ENCODE measurements at regions not wholly inside any gene's neighbourhood (a gene's known extent, or its start where the extent isn't known, plus 50 kb on each side); places are given as distances from the start of the nearest gene placed in this dataset.

DNA sequence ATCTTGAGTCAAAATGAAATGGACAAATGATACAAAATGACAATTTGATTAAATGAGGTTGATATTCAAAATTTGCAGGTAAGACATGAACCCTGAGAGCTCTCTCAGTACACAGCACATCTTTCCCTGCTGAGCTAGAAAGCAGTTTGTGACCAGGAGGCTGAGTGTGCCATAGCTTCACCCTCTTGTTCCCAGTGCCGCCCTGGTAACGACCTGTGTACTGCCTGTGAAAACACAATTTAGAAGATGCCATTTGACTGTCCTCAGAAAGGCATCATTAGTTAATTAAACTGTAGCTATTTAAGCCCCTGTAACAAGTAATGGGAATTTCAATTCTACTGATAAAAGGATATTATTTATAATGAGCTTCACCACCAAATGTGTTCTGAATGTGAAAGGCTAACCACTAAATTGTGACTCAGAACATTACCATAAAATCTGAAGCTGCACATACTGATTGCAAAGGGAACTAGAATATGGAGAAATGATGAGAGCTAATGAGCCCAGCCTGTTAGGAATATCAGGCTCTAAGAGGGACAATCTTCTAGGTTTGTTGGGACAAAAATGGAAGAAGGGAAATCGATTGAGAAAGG lies 212.9 kb upstream of the ARPP21 start:
- Histone ChIP-seq H3K36me3 (ENCODE audit: control insufficient read depth, insufficient read depth, low read length) (no peaks in the 10 kb centered on the region), H3K27me3 (ENCODE audit: control insufficient read depth, insufficient read depth, low read length) (no peaks in the 10 kb centered on the region), H3K4me3 (ENCODE audit: low read depth, low read length) (no peak overlapping the region)
- DNase-seq (ENCODE audit: low read depth) = no peak
- TF ChIP-seq, protein P1, sequence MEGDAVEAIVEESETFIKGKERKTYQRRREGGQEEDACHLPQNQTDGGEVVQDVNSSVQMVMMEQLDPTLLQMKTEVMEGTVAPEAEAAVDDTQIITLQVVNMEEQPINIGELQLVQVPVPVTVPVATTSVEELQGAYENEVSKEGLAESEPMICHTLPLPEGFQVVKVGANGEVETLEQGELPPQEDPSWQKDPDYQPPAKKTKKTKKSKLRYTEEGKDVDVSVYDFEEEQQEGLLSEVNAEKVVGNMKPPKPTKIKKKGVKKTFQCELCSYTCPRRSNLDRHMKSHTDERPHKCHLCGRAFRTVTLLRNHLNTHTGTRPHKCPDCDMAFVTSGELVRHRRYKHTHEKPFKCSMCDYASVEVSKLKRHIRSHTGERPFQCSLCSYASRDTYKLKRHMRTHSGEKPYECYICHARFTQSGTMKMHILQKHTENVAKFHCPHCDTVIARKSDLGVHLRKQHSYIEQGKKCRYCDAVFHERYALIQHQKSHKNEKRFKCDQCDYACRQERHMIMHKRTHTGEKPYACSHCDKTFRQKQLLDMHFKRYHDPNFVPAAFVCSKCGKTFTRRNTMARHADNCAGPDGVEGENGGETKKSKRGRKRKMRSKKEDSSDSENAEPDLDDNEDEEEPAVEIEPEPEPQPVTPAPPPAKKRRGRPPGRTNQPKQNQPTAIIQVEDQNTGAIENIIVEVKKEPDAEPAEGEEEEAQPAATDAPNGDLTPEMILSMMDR (IDR thresholded peaks at IDR 0.05; ENCODE audit: insufficient read depth, low read length, poor library complexity, severe bottlenecking) = no peak

DNA sequence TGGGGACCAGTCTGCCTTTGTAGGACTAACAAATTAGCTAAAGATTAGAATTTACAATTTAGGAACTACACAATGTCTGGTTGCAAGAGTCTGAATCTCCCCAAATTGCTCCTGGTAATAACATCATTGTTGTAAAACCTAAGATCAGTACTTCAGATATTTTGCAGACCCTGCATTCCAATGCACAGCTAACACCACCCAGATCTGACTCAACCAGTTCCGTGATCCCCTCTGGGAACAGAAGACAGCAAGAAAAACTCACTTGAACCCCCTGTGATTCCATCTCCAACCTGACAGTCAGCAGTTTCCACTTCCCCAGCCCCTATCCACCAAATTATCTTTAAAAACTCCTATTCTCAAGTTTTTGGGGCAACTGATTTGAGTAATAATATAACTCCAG lies 201.9 kb upstream of the ARPP21 start:
- no peaks in the 10 kb centered on the region for H3K36me3 ChIP-seq (ENCODE audit: control insufficient read depth, insufficient read depth, low read length)
- no peak for DNase-seq (ENCODE audit: low read depth)
- no peaks in the 10 kb centered on the region for H3K27me3 ChIP-seq (ENCODE audit: control insufficient read depth, insufficient read depth, low read length)
- TF ChIP-seq, protein P1 (IDR thresholded peaks at IDR 0.05; ENCODE audit: insufficient read depth, low read length, poor library complexity, severe bottlenecking) = no peak
- no peak overlapping the region for H3K4me3 ChIP-seq (ENCODE audit: low read depth, low read length)

DNA sequence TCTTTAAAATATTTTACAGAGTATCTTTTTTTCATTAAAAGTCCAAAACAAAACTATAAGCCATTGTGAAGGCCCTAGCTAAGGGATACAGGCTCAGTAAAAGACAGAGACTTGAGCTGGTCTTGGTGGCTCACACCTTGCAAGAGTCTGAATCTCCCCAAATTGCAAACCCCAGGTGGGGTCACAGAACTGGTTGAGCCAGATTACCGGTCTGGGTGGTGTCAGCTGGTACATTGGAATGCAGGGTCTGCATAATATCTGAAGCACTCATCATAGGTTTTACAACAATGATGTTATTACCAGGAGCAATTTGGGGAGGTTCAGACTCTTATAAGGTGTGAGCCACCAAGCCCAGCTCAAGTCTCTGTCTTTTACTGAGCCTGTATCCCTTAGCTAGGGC lies 201.2 kb upstream of the ARPP21 start:
- no peak for DNase-seq (ENCODE audit: low read depth)
- Histone ChIP-seq H3K4me3 (ENCODE audit: low read depth, low read length) (no peak overlapping the region), H3K27me3 (ENCODE audit: control insufficient read depth, insufficient read depth, low read length) (no peaks in the 10 kb centered on the region), H3K36me3 (ENCODE audit: control insufficient read depth, insufficient read depth, low read length) (no peaks in the 10 kb centered on the region)
- TF ChIP-seq, protein P1 (IDR thresholded peaks at IDR 0.05; ENCODE audit: insufficient read depth, low read length, poor library complexity, severe bottlenecking) = no peak

DNA sequence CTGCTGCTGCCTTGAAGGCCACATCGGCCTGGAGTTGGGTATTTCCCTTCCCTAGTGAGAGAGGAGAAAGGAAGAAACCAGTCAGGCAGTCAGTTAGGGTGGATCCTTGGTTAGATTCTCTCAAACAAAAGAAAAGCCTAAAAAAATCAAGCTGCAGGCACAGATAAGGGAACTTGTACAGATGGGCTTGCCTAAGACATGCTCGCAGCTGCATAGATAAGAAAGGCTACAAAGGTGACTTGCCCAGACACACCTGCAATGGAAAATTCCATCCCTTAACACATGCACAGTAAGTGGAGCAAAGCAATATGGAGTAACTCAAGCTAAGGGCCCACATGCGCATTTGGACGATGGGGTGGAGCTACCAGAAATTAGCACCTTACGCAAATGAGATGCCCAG lies 199.7 kb upstream of the ARPP21 start:
- DNase-seq (ENCODE audit: low read depth) = no peak
- TF ChIP-seq, protein P1 (IDR thresholded peaks at IDR 0.05; ENCODE audit: insufficient read depth, low read length, poor library complexity, severe bottlenecking) = no peak
- Histone ChIP-seq H3K27me3 (ENCODE audit: control insufficient read depth, insufficient read depth, low read length) (no peaks in the 10 kb centered on the region), H3K4me3 (ENCODE audit: low read depth, low read length) (no peak overlapping the region), H3K36me3 (ENCODE audit: control insufficient read depth, insufficient read depth, low read length) (no peaks in the 10 kb centered on the region)

DNA sequence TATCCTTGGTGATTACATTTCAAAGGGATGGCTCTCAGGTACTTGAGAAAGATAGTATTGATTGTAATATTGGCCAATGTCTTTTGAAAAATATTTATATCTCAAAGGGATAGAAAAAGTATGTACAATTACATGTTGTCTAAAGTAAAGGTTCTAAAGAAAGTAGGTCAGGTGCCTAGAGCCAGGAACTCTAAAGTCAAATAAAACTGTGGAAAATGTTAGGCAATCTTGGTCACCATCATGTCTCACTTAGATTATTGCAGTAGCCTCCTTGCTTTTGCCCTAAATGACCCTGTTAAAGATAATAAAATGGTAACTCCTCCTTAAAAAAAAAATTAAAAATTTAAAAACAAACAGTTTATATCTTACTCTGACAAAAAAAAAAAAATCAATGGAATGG lies 198.5 kb upstream of the ARPP21 start:
- TF ChIP-seq, protein P1 (IDR thresholded peaks at IDR 0.05; ENCODE audit: insufficient read depth, low read length, poor library complexity, severe bottlenecking) = no peak

DNA sequence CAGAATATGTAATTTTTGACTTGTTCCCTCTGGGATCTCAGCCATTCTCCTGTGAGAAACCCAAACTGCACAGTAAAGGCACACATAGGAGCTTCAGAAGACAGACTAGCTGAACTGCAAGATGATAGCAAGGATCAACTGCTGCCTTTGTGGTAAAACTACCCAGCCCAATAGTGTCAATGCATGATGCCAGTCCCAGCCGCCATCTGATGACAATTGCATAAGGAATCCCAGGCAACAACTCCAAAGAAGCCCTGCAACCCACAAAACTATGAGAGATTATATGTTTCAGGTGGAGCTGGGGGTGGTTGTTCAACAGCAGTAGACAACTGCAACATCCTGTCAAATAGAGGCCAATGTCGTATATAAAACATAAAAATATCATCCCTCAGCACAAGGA lies 192.4 kb upstream of the ARPP21 start:
- DNase-seq (ENCODE audit: low read depth) = no peak
- TF ChIP-seq, protein P1 (IDR thresholded peaks at IDR 0.05; ENCODE audit: insufficient read depth, low read length, poor library complexity, severe bottlenecking) = no peak
- Histone ChIP-seq H3K4me3 (ENCODE audit: low read depth, low read length) (no peak overlapping the region), H3K27me3 (ENCODE audit: control insufficient read depth, insufficient read depth, low read length) (no peaks in the 10 kb centered on the region), H3K36me3 (ENCODE audit: control insufficient read depth, insufficient read depth, low read length) (no peaks in the 10 kb centered on the region)

More for the DNA sequence above, 198.5 kb upstream of the ARPP21 start:
- no peak for DNase-seq (ENCODE audit: low read depth)
- H3K27me3 ChIP-seq (ENCODE audit: control insufficient read depth, insufficient read depth, low read length) = no peaks in the 10 kb centered on the region
- no peaks in the 10 kb centered on the region for H3K36me3 ChIP-seq (ENCODE audit: control insufficient read depth, insufficient read depth, low read length)
- no peak overlapping the region for H3K4me3 ChIP-seq (ENCODE audit: low read depth, low read length)
